Myocyte (in vitro differentiated cells): ENCODE measurements at regions not wholly inside any gene's neighbourhood (a gene's known extent, or its start where the extent isn't known, plus 50 kb on each side); places are given as distances from the start of the nearest gene placed in this dataset.

Experiments
- DNase-seq: peaks from one replicate; pipeline ENCODE4 v3.0.0-alpha.2; 2012; ENCODE audit warnings: low read depth

GRCh38 chr3:7793786-7794185 is 707.8 kb upstream of the LMCD1 start:
- no peak for DNase-seq

- no peak for DNase-seq
Observed at GRCh38 chr3:7798276-7798675, 703.3 kb upstream of the LMCD1 start.

- no peak for DNase-seq
Observed at GRCh38 chr3:7800006-7800780, 701.4 kb upstream of the LMCD1 start.

- no peak for DNase-seq
Observed at GRCh38 chr3:7812490-7812889, 689.1 kb upstream of the LMCD1 start.

DNA sequence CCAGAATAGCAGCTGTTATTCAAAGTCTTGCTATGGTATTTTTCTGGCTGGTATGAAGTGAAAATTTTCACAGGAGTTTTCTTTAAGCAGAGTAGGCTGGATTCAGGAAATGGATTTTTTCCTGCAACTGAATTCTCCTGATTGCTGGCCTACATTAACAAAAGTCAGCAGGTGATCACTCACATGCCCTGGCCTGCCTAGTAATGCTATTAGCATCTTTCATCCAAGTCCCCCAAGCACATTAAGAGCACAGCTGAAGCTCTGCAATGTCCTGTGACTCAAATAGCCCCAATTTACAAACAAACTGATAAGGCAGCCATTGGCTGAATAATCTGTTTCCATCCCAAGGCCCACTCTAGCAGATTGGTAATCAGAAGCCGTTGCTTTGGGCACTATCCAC is 688.3 kb upstream of the LMCD1 start:
- DNase-seq, result no peak

DNA sequence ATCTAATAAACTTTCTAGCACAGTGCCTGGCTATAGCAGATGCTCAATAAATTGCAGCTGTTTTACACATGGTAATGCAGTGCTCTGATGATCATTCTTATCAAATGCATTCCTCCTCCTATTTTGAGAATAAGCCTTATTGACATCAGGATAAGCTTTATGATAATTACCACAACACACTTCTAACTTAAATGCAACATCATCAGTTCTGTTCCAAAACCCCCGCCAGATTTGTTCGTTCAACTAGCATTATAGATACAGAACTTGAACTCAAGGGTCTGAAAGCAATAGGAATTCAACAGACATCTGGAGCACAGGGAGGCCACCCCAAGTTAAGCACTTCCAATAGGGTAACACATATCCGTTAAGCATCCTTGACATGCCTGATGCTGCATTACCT is 684.4 kb upstream of the LMCD1 start:
- no peak for DNase-seq

DNA sequence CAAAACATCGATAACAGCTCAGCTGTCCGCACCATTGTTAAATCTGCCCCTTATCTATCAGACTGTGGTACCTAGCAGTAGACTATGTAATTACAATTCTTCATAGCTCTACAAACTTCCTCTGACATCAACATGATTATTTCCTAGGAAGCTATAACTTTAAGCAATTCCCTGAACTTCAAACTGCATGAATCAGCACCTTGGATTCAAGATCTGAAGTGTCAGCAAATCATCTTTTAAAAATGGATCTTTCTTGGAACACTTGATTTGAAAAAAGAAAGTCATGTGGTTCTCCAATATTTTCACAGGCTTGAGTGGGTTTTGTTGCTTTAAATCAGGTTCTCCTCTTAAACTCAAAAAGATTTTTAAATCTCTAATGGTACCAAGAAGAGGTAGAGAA is 680.7 kb upstream of the LMCD1 start:
- DNase-seq, result no peak

DNA sequence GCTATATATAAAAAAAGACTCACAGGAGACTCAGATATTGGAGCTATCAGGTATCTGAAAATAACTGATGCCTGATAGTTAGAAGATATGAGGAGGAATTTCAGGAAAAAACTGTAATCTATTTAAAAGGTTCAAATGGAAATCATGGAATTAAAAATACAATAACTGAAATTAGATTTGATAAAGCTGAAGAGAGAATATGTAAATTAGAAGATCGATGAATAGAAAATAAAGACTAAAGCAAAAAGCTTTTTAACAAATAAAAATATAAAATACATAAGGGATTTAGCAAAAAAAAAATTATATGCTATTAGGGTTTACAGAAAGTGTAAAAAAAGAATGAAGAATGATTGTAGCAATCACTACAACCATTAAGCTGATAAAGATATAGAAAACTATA is 679.8 kb upstream of the LMCD1 start:
- DNase-seq, result no peak

DNA sequence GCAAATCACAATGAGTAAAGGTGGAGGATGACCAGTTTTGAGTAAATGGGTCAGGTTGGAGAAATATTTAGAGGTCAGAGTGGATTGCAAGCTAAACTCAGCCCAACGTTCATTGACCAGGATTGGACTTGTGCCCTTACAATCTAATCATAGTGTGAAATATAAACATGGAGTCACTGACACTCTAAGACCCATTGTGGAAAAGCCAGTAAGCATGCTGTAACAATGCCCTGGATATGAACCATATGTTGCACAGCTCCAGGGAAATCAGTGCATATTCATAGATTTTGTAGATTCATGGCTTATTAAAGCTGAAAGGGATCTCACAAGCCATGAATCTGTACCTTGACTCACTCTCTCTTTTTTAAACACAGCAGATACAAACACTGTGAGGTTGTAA is 660.2 kb upstream of the LMCD1 start:
- no peak for DNase-seq

DNA sequence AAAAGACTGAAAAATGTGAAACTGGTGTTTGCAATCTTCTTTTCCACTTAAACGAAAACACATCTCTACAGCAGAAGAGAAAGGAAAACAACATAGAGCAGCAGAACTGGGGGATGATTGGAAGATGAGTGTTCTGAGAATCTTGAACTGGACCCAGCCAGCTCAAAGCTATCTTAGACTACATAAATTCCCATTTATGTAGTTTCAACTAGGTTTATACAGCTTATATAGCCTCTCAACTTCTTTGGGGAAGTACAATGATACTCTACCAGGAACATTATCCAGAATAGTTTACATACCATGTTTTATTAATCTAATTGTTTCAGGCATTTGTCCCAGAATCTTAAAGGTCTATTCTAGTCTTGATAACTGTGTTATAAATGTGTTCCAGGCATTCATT is 658.2 kb upstream of the LMCD1 start:
- DNase-seq, result no peak

- DNase-seq, result no peak
Observed at GRCh38 chr3:7847021-7847420, 654.6 kb upstream of the LMCD1 start.

GRCh38 chr3:7847521-7847920 is 654.1 kb upstream of the LMCD1 start:
- no peak for DNase-seq

- DNase-seq, result no peak
Observed at GRCh38 chr3:7854266-7854665, 647.4 kb upstream of the LMCD1 start.

GRCh38 chr3:7854721-7855120 is 646.9 kb upstream of the LMCD1 start:
- DNase-seq, result no peak

DNA sequence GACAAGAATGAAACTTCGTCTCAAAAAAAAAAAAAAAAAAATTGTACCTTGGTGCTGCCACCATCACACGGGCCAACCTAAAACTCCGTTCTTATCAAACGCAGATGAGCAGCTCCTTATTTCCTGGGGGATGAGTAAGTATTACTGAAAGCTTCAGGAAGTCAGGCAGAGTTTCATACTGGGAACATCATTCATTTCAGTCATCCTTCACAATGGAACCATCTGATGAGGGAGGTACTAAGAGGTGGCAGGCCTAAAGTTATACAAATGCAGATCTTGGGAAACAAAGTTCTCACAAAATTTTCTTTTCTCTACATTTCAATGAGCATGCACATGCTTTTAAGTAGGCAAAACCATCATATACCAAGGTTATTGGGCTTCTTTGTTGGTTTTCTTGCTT is 636.0 kb upstream of the LMCD1 start:
- no peak for DNase-seq

DNA sequence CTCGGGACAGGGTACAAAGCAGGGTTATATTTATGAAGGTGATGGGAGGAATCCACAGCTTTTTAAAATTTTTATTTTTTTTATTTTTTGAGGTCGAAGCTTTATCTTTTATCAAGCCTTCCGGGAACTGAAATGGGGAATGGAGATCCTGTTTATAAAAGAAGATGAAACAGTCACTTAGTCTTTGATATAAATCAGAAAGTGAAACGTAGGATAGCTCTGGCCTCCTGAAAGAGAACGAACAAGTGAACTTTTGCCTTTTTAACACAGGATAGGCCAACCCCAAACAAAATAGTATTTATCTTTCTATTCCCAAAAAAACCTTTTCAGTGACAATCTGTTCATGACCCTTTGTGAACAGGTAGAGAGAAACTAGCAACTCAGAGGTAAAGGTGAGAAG is 634.0 kb upstream of the LMCD1 start:
- no peak for DNase-seq

- DNase-seq, result no peak
Observed at GRCh38 chr3:7871003-7871560, 630.5 kb upstream of the LMCD1 start.

GRCh38 chr3:7874116-7874515 is 627.5 kb upstream of the LMCD1 start:
- DNase-seq, result no peak

DNA sequence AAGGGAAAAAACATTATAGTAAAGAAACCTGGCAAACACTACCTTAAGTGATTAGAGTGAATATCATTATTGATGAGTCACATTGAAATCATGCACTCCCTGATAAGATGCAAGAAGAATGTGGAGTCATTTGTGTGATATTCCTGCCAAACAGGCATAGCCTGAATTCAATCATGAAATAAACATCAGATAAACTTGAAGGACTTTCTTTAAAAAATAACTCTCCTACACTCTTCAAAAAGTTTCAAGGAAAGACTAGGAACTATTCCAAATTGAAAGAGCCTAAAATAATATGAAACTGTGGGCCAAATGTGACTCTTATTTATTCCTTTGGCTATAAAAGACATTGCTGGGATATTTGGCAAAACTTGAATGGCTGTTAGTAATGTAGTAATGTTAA is 625.7 kb upstream of the LMCD1 start:
- DNase-seq, result no peak

GRCh38 chr3:7876741-7877297 is 624.8 kb upstream of the LMCD1 start:
- no peak for DNase-seq

DNA sequence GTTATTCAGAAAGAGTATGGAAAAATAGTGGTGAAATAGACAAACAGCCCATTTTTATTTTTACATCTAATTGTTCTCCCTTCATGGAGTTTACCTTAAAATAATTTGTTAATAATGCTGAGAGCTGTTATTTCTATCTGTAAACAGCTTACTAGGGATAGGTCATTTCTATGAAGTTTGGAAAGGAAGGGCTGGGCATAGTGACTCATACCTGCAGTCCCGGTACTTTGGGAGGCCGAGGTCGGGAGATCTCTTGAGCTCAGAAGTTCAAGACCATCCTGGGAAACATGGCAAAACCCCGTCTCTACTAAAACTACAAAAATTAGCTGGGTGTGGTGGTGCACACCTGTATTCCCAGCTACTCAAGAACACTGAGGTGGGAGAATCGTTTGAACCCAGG is 624.3 kb upstream of the LMCD1 start:
- DNase-seq, result no peak

GRCh38 chr3:7879572-7879971 is 622.1 kb upstream of the LMCD1 start:
- no peak for DNase-seq

- DNase-seq, result no peak
Observed at GRCh38 chr3:7881946-7882345, 619.7 kb upstream of the LMCD1 start.
